ENCODE measurements at regions not wholly inside any gene's neighbourhood (a gene's known extent, or its start where the extent isn't known, plus 50 kb on each side); places are given as distances from the start of the nearest gene placed in this dataset.

- no peak for TF ChIP-seq POU2F2 (IDR thresholded peaks at IDR 0.05; ENCODE audit: low read depth, low read length)
- no peak for TF ChIP-seq POLR2A (IDR thresholded peaks at IDR 0.05; ENCODE audit: low read depth, low read length)
Measured at GRCh38 chr11:93053864-93054263, 84.4 kb downstream of the MTNR1B start.
